ENCODE measurements at regions not wholly inside any gene's neighbourhood (a gene's known extent, or its start where the extent isn't known, plus 50 kb on each side); places are given as distances from the start of the nearest gene placed in this dataset.

- in situ Hi-C loops (cut with MboI; ENCODE audit: low sequenced_read_pairs, unreplicated experiment), result no loop called here
- no peak for DNase-seq (ENCODE audit: low spot score)
- TF ChIP-seq CTCF (IDR thresholded peaks at IDR 0.05; ENCODE audit: borderline replicate concordance, control extremely low read depth, extremely low read depth, insufficient read depth, missing control alignments), result no peak
Observed at GRCh38 chr18:76569644-76570419, 74.8 kb upstream of the ZNF516 start.

GRCh38 chr18:76568731-76569130 lies 73.7 kb upstream of the ZNF516 start:
- no peak for DNase-seq (ENCODE audit: low spot score)
- in situ Hi-C loops (cut with MboI; ENCODE audit: low sequenced_read_pairs, unreplicated experiment), result no loop called here
- no peak for TF ChIP-seq CTCF (IDR thresholded peaks at IDR 0.05; ENCODE audit: borderline replicate concordance, control extremely low read depth, extremely low read depth, insufficient read depth, missing control alignments)

GRCh38 chr18:76567835-76568445 lies 72.9 kb upstream of the ZNF516 start:
- no peak for TF ChIP-seq CTCF (IDR thresholded peaks at IDR 0.05; ENCODE audit: borderline replicate concordance, control extremely low read depth, extremely low read depth, insufficient read depth, missing control alignments)
- in situ Hi-C loops (cut with MboI; ENCODE audit: low sequenced_read_pairs, unreplicated experiment), result no loop called here
- no peak for DNase-seq (ENCODE audit: low spot score)

GRCh38 chr18:76566987-76567386 lies 71.9 kb upstream of the ZNF516 start:
- in situ Hi-C loops (cut with MboI; ENCODE audit: low sequenced_read_pairs, unreplicated experiment), result no loop called here
- TF ChIP-seq CTCF (IDR thresholded peaks at IDR 0.05; ENCODE audit: borderline replicate concordance, control extremely low read depth, extremely low read depth, insufficient read depth, missing control alignments), result no peak
- no peak for DNase-seq (ENCODE audit: low spot score)

- in situ Hi-C loops (cut with MboI; ENCODE audit: low sequenced_read_pairs, unreplicated experiment), result no loop called here
- no peak for DNase-seq (ENCODE audit: low spot score)
Observed at GRCh38 chr18:76565238-76566173, 70.5 kb upstream of the ZNF516 start.

More at GRCh38 chr18:76565238-76566173, 70.5 kb upstream of the ZNF516 start:
- no peak for TF ChIP-seq CTCF (IDR thresholded peaks at IDR 0.05; ENCODE audit: borderline replicate concordance, control extremely low read depth, extremely low read depth, insufficient read depth, missing control alignments)

Measured in GM13976 (cell line).